ENCODE measurements at regions not wholly inside any gene's neighbourhood (a gene's known extent, or its start where the extent isn't known, plus 50 kb on each side); places are given as distances from the start of the nearest gene placed in this dataset.

GRCh38 chr22:49618677-49618953, 209.1 kb downstream of the BRD1 start:
- Mint-ChIP-seq H3K4me3 (no peak overlapping the region), H3K9me3 (no peaks in the 10 kb centered on the region), H3K27me3 (no peaks in the 10 kb centered on the region), H3K4me1 (peaks cover 5% of the 10 kb centered on the region), H3K27ac (no peak overlapping the region), H3K36me3 (peaks cover 13% of the 10 kb centered on the region)
- ATAC-seq (ENCODE audit: low read depth), result no peak
- no peak for DNase-seq (ENCODE audit: low spot score in 2 of 2)

- peaks cover 19% of the 10 kb centered on the region for H3K36me3 Mint-ChIP-seq
- H3K27ac Mint-ChIP-seq, result no peak overlapping the region
- DNase-seq (ENCODE audit: low spot score in 2 of 2) (no peak), ATAC-seq (ENCODE audit: low read depth) (no peak)
- peaks cover 5% of the 10 kb centered on the region for H3K4me1 Mint-ChIP-seq
- H3K27me3 Mint-ChIP-seq, result no peaks in the 10 kb centered on the region
- H3K4me3 Mint-ChIP-seq, result no peak overlapping the region
- H3K9me3 Mint-ChIP-seq, result peaks cover 3% of the 10 kb centered on the region
Observed at GRCh38 chr22:49617866-49618676, 209.6 kb downstream of the BRD1 start.

GRCh38 chr22:49617264-49617663, 210.4 kb downstream of the BRD1 start:
- Mint-ChIP-seq H3K36me3 (peaks cover 25% of the 10 kb centered on the region), H3K4me1 (peaks cover 5% of the 10 kb centered on the region), H3K27ac (no peak overlapping the region), H3K9me3 (peaks cover 6% of the 10 kb centered on the region), H3K4me3 (no peak overlapping the region), H3K27me3 (no peaks in the 10 kb centered on the region)
- DNase-seq (ENCODE audit: low spot score in 2 of 2) (no peak), ATAC-seq (ENCODE audit: low read depth) (no peak)

GRCh38 chr22:49616356-49617231, 211.1 kb downstream of the BRD1 start:
- peaks cover 25% of the 10 kb centered on the region for H3K36me3 Mint-ChIP-seq
- H3K4me1 Mint-ChIP-seq, result peaks cover 3% of the 10 kb centered on the region
- DNase-seq (ENCODE audit: low spot score in 2 of 2) (no peak), ATAC-seq (ENCODE audit: low read depth) (no peak)
- H3K9me3 Mint-ChIP-seq, result peaks cover 6% of the 10 kb centered on the region
- no peak overlapping the region for H3K4me3 Mint-ChIP-seq
- no peaks in the 10 kb centered on the region for H3K27me3 Mint-ChIP-seq
- H3K27ac Mint-ChIP-seq, result no peak overlapping the region

DNA sequence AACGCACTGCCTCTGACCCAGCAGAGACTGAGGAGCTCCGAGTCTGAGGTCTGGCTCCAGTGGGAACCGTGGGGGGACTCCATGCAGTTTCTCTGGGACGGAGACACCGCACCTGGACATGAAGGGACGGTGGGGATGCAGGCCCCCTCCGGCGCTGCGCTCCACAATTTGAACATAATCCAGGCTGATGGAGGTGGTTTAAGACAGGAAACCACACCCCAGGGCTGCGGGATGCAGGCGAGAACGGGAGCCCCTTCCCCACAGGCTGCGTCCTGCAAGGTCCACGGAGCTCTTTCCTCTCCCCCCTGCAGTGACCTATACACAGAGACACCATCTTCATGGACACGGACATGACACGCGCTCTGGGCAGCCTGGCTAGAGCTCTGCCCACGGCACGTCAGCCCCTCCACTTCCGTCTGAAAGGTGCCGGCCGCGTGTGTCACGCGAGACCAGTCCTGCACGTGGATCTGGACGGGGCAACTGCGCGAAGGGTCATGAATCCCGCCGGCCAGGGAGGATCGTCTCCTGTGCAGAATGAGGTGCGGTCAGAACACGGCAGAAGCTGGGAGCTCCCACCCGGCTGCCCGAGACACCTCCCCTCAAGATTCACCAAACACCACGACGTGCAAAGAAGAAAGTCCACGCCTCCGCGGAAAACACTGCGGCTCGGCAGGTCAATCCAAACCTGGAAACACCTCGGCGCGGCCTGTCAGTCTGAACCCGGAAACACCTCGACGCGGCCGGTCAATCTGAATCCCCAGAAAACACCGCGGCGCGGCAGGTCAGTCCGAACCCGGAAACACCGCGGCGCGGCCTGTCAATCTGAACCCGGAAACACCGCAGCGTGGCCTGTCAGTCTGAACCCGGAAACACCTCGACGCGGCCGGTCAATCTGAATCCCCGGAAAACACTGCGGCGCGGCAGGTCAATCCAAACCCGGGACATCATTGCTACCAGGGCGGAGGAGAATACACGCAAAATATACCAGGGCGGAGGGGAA, 212.4 kb downstream of the BRD1 start:
- Mint-ChIP-seq H3K4me1 (peaks cover 3% of the 10 kb centered on the region), H3K27ac (no peak overlapping the region), H3K4me3 (no peak overlapping the region), H3K9me3 (peaks cover 6% of the 10 kb centered on the region), H3K27me3 (no peaks in the 10 kb centered on the region), H3K36me3 (peaks cover 28% of the 10 kb centered on the region)
- ATAC-seq (ENCODE audit: low read depth) (no peak), DNase-seq (ENCODE audit: low spot score in 2 of 2) (no peak)

DNA sequence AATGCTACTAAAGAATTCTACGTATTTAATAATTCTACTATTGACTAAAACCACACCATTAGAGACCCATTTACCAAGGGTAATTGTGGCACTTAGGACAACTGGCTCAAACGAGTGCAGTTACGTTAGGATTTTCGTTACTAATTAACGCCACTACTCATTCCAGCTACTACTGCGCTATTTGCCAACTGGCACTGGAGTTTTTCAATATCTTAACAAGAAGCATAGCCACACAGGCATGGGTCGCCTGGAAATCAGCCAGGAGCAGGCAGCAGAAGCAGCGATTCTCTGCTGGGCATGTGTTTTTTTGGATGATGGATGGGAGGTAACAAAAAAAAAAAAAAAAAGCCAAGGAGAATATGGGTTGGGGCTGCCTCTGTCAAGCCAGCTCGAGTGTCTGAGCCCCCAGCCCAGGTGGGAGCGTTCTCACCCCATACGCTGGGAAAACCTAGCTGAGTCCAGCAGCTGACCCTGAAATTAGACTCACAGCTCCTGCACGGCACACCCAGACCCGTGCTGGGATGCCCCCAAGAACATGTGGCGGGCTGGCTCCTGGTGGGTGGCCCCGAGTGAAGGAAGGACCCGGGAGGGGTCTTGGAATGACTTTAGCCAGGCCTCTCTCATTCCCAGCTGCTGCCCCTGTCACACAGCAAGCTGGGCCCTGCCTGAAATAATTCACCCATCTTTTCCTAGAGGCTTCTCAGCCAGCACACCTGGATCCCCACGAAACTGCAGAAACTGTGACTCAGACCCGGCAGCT, 214.0 kb downstream of the BRD1 start:
- Mint-ChIP-seq H3K4me1 (peaks cover under 1% of the 10 kb centered on the region), H3K9me3 (peaks cover 6% of the 10 kb centered on the region), H3K27me3 (no peaks in the 10 kb centered on the region), H3K36me3 (peaks cover 26% of the 10 kb centered on the region), H3K27ac (no peak overlapping the region), H3K4me3 (no peak overlapping the region)
- no peak for DNase-seq (ENCODE audit: low spot score in 2 of 2)
- no peak for ATAC-seq (ENCODE audit: low read depth)

DNA sequence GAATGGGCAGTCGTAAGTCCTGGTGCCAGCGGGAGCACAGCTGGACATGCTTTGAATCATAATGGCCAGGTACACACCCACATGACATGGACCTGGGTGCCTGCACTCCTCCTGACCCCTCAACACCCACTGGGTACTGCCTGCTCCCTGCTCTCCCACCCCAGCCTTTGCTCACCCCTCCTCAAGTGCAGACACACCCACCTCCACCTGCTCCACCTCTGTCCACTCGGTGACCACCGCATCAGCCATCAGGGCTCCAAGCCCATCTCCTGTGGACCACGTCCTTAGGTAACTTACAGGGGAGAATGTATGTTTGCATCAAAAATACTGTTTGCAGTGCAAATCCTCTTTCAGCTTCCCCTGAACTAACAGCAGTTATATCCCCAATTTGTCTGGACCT, 214.6 kb downstream of the BRD1 start:
- Mint-ChIP-seq H3K27ac (no peak overlapping the region), H3K36me3 (peaks cover 26% of the 10 kb centered on the region), H3K27me3 (no peaks in the 10 kb centered on the region), H3K9me3 (peaks cover 6% of the 10 kb centered on the region), H3K4me3 (no peak overlapping the region), H3K4me1 (no peaks in the 10 kb centered on the region)
- ATAC-seq (ENCODE audit: low read depth) (no peak), DNase-seq (ENCODE audit: low spot score in 2 of 2) (no peak)

- ATAC-seq (ENCODE audit: low read depth) (no peak), DNase-seq (ENCODE audit: low spot score in 2 of 2) (no peak)
- no peak overlapping the region for H3K27ac Mint-ChIP-seq
- no peaks in the 10 kb centered on the region for H3K27me3 Mint-ChIP-seq
- H3K36me3 Mint-ChIP-seq, result peaks cover 40% of the 10 kb centered on the region
- no peak overlapping the region for H3K4me3 Mint-ChIP-seq
- H3K4me1 Mint-ChIP-seq, result no peaks in the 10 kb centered on the region
- H3K9me3 Mint-ChIP-seq, result peaks cover 17% of the 10 kb centered on the region
Observed at GRCh38 chr22:49609207-49609876, 218.3 kb downstream of the BRD1 start.

- no peak overlapping the region for H3K27ac Mint-ChIP-seq
- no peaks in the 10 kb centered on the region for H3K4me1 Mint-ChIP-seq
- H3K4me3 Mint-ChIP-seq, result no peak overlapping the region
- ATAC-seq (ENCODE audit: low read depth) (no peak), DNase-seq (ENCODE audit: low spot score in 2 of 2) (no peak)
- peaks cover 19% of the 10 kb centered on the region for H3K9me3 Mint-ChIP-seq
- H3K36me3 Mint-ChIP-seq, result peaks cover 43% of the 10 kb centered on the region
- H3K27me3 Mint-ChIP-seq, result no peaks in the 10 kb centered on the region
Observed at GRCh38 chr22:49608660-49609059, 219.0 kb downstream of the BRD1 start.

GRCh38 chr22:49608228-49608627, 219.4 kb downstream of the BRD1 start:
- Mint-ChIP-seq H3K4me3 (no peak overlapping the region), H3K27ac (no peak overlapping the region), H3K36me3 (peaks cover 43% of the 10 kb centered on the region), H3K27me3 (no peaks in the 10 kb centered on the region), H3K9me3 (peaks cover 18% of the 10 kb centered on the region), H3K4me1 (no peaks in the 10 kb centered on the region)
- DNase-seq (ENCODE audit: low spot score in 2 of 2), result no peak
- ATAC-seq (ENCODE audit: low read depth), result no peak

DNA sequence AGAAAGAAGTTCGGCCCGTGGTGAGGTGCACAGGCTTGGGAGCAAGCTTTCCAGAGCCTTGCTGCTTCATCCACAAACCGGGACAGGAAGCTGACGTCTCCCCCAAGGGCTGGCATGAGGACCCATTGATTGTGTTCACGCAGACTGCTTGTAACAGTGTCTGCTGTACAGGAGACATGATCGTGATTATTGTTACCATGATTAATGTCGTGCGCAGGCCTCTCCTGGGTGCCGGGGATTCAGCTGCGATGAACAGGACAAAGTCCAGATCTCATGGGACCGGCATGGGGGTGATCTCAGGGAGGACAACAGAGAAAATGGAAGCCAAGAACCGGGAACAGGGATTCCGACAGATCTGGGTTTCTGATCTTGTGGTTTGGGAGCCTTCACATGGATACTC, 219.9 kb downstream of the BRD1 start:
- no peaks in the 10 kb centered on the region for H3K4me1 Mint-ChIP-seq
- H3K36me3 Mint-ChIP-seq, result peaks cover 40% of the 10 kb centered on the region
- no peaks in the 10 kb centered on the region for H3K27me3 Mint-ChIP-seq
- peaks cover 15% of the 10 kb centered on the region for H3K9me3 Mint-ChIP-seq
- no peak overlapping the region for H3K27ac Mint-ChIP-seq
- H3K4me3 Mint-ChIP-seq, result no peak overlapping the region
- DNase-seq (ENCODE audit: low spot score in 2 of 2) (no peak), ATAC-seq (ENCODE audit: low read depth) (no peak)

DNA sequence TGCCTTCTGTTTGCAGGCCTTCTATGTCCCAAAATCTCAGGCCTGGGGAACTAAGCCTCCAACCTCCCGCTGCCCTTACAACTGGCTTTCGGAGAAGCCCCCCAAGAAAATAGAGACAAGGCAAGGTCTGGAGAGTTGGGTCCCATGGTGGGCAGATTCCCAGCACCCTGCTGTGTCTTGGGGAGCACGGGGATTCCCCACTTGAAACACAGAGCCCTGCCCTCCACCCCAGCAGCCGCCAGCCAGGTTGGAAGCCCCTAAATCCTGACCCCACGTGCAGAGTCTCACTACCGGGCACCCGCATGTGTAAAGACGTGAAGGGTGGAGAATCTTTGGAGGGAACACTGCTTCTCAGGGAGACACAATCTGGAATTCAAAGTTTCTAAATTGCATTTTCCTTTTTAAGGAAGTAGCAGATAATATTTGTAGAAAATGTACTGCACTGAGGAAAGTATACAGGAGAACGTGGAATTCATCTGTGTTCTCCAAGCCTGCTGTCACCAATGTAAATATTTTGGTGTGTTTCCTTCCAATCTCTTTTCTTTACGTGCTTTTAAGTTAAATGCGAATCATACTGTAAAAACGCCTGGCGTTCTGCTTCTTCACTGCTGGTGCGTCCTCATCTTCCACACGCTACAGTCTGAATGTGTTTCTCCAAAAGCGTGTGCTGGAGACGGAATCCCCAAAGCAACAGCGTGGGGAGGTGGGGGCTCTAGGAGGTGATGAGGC, 220.9 kb downstream of the BRD1 start:
- no peak for DNase-seq (ENCODE audit: low spot score in 2 of 2)

More for the DNA sequence above, 220.9 kb downstream of the BRD1 start:
- Mint-ChIP-seq H3K4me1 (no peaks in the 10 kb centered on the region), H3K27me3 (no peaks in the 10 kb centered on the region), H3K27ac (no peak overlapping the region), H3K36me3 (peaks cover 37% of the 10 kb centered on the region), H3K9me3 (peaks cover 14% of the 10 kb centered on the region), H3K4me3 (no peak overlapping the region)
- no peak for ATAC-seq (ENCODE audit: low read depth)
